ENCODE measurements at regions not wholly inside any gene's neighbourhood (a gene's known extent, or its start where the extent isn't known, plus 50 kb on each side); places are given as distances from the start of the nearest gene placed in this dataset.
"Not testable (repeated sequence)": the region's sequence is repeated elsewhere in the genome, so short reads cannot be mapped to it uniquely, and the experiment has no call there.

- Mint-ChIP-seq H3K4me3 (no peak overlapping the region), H3K27me3 (ENCODE audit: low read depth) (no peaks in the 10 kb centered on the region), H3K27ac (no peak overlapping the region), H3K9me3 (peaks cover 5 to 7% of the 10 kb centered on the region in 2 experiments), H3K4me1 (no peaks in the 10 kb centered on the region), H3K36me3 (ENCODE audit: insufficient read depth in 1 of 3, low read depth in 3 of 3) (peaks cover 0 to 11% (median 0%) of the 10 kb centered on the region in 3 experiments; a peak in 3 of 7 replicates)
- no peak overlapping the region for H3K4me2 ChIP-seq (ENCODE audit: insufficient read depth, insufficient read length, low read length)
- no peaks in the 10 kb centered on the region for H4K20me1 ChIP-seq (ENCODE audit: control insufficient read depth, insufficient read depth, insufficient read length)
- no peak overlapping the region for H2AK5ac ChIP-seq (ENCODE audit: insufficient read length, low read length)
- H3K79me2 ChIP-seq (ENCODE audit: insufficient read depth, low read length): no peaks in the 10 kb centered on the region
- no CpG with 5 or more reads among the region's 2 CpGs for WGBS (ENCODE audit: extremely low coverage, insufficient read length, low lambda C conversion rate)
- no peak overlapping the region for H3K23ac ChIP-seq (ENCODE audit: insufficient read length, low read depth, low read length)
- no peak overlapping the region for H2AFZ ChIP-seq (ENCODE audit: low read length)
- H3K56ac ChIP-seq (ENCODE audit: insufficient read length, low read depth, low read length): no peak overlapping the region
- H2BK15ac ChIP-seq (ENCODE audit: low read depth, low read length): no peak overlapping the region
- H3K4me1 ChIP-seq (ENCODE audit: insufficient read depth, low read length): no peaks in the 10 kb centered on the region
- H2BK12ac ChIP-seq (ENCODE audit: insufficient read length, low read depth, low read length): no peak overlapping the region
- no peak overlapping the region for H4K5ac ChIP-seq (ENCODE audit: insufficient read length, low read depth, low read length)
- H3K18ac ChIP-seq (ENCODE audit: insufficient read length, low read depth, low read length): no peak overlapping the region
- H3T11ph ChIP-seq (ENCODE audit: low read length): no peak overlapping the region
- no peak overlapping the region for H2BK120ac ChIP-seq (ENCODE audit: low read depth, low read length, poor library complexity, severe bottlenecking)
- H4K8ac ChIP-seq (replicated peaks; ENCODE audit: insufficient read length, low read depth, low read length): no peak overlapping the region
- no peaks in the 10 kb centered on the region for H3K79me1 ChIP-seq (ENCODE audit: insufficient read depth, low read depth, low read length, poor library complexity, severe bottlenecking)
- TF ChIP-seq CTCF (conservative IDR thresholded peaks at IDR 0.05): no peak
- no peaks in the 10 kb centered on the region for H3K23me2 ChIP-seq (ENCODE audit: insufficient read length, low read depth, low read length, poor library complexity, severe bottlenecking)
- DNase-seq: no peak
- no peak overlapping the region for H4K91ac ChIP-seq (ENCODE audit: insufficient read length, low read depth, low read length)
- no peaks in the 10 kb centered on the region for H3K9me3 ChIP-seq (ENCODE audit: control insufficient read depth, low read depth, low read length)
- no peak overlapping the region for H3K4ac ChIP-seq (ENCODE audit: low read depth, low read length)
- H2BK5ac ChIP-seq (ENCODE audit: insufficient read length, low read length): no peak overlapping the region
- H3K14ac ChIP-seq (ENCODE audit: insufficient read depth, low read length): no peak overlapping the region
- no peaks in the 10 kb centered on the region for H3K27me3 ChIP-seq (ENCODE audit: insufficient read depth, low read length)
- no peak overlapping the region for H2BK20ac ChIP-seq (ENCODE audit: low read depth, low read length, poor library complexity, severe bottlenecking)
- H3K9ac ChIP-seq (ENCODE audit: extremely low read depth, insufficient read length, low read length): no peak overlapping the region
- H3K27ac ChIP-seq (ENCODE audit: insufficient read length, low read depth, low read length): no peak overlapping the region
Observed at GRCh38 chr2:144730711-144731110, 210.8 kb upstream of the ZEB2 start.

DNA sequence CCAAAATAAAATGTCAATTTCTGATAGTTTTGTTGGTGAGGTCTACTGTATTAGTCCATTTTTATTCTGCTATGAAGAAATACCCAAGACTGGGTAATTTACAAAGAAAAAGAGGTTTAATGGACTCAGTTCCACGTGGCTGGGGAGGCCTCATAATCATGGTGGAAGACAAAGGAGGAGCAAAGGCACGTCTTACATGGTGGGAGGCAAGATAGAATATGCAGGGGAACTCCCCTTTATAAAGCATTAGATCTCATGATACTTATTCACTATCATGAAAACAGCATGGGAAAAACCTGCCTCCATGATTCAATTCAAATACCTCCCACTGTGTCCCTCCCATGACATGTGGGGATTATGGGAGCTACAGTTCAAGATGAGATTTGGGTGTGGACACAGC lies 204.5 kb upstream of the ZEB2 start:
- H4K91ac ChIP-seq (ENCODE audit: insufficient read length, low read depth, low read length); H2BK12ac ChIP-seq (ENCODE audit: insufficient read length, low read depth, low read length); H2BK5ac ChIP-seq (ENCODE audit: insufficient read length, low read length); H3K18ac ChIP-seq (ENCODE audit: insufficient read length, low read depth, low read length); H4K8ac ChIP-seq (replicated peaks; ENCODE audit: insufficient read length, low read depth, low read length); H3K14ac ChIP-seq (ENCODE audit: insufficient read depth, low read length); H3K9ac ChIP-seq (ENCODE audit: extremely low read depth, insufficient read length, low read length); H4K5ac ChIP-seq (ENCODE audit: insufficient read length, low read depth, low read length); H3K27me3 Mint-ChIP-seq (ENCODE audit: low read depth); H2AFZ ChIP-seq (ENCODE audit: low read length); H3K4me3 Mint-ChIP-seq; H2BK20ac ChIP-seq (ENCODE audit: low read depth, low read length, poor library complexity, severe bottlenecking); H2BK15ac ChIP-seq (ENCODE audit: low read depth, low read length); H3K4me2 ChIP-seq (ENCODE audit: insufficient read depth, insufficient read length, low read length); H3K27ac Mint-ChIP-seq; H2AK5ac ChIP-seq (ENCODE audit: insufficient read length, low read length); H3K9me3 ChIP-seq (ENCODE audit: control insufficient read depth, low read depth, low read length); H3K36me3 Mint-ChIP-seq (ENCODE audit: insufficient read depth in 1 of 3, low read depth in 3 of 3); H3K4me1 Mint-ChIP-seq; H3K9me3 Mint-ChIP-seq; H3K79me1 ChIP-seq (ENCODE audit: insufficient read depth, low read depth, low read length, poor library complexity, severe bottlenecking); H3T11ph ChIP-seq (ENCODE audit: low read length); H3K56ac ChIP-seq (ENCODE audit: insufficient read length, low read depth, low read length); H3K79me2 ChIP-seq (ENCODE audit: insufficient read depth, low read length); H3K27me3 ChIP-seq (ENCODE audit: insufficient read depth, low read length); H3K27ac ChIP-seq (ENCODE audit: insufficient read length, low read depth, low read length); H2BK120ac ChIP-seq (ENCODE audit: low read depth, low read length, poor library complexity, severe bottlenecking); H3K4me1 ChIP-seq (ENCODE audit: insufficient read depth, low read length); H3K4ac ChIP-seq (ENCODE audit: low read depth, low read length); DNase-seq; H3K23me2 ChIP-seq (ENCODE audit: insufficient read length, low read depth, low read length, poor library complexity, severe bottlenecking); H4K20me1 ChIP-seq (ENCODE audit: control insufficient read depth, insufficient read depth, insufficient read length); H3K23ac ChIP-seq (ENCODE audit: insufficient read length, low read depth, low read length): not testable (repeated sequence)
- WGBS (ENCODE audit: extremely low coverage, insufficient read length, low lambda C conversion rate): no CpG with 5 or more reads among the region's 2 CpGs
